RWPE2 (cell line): ENCODE measurements at regions not wholly inside any gene's neighbourhood (a gene's known extent, or its start where the extent isn't known, plus 50 kb on each side); places are given as distances from the start of the nearest gene placed in this dataset.

Experiments
- ATAC-seq: fragments of 200-7000 bp; cut with Tn5 transposase; 3 replicates; pipeline ENCODE4 v1.9.1; 2021; ENCODE audit warnings: low read depth
- DNase-seq: peaks from one replicate; pipeline ENCODE4 v3.0.0-alpha.2; 2020; ENCODE audit warnings: low spot score
- H3K27ac ChIP-seq: fragments of 450-650 bp; 2 replicates; pipeline ENCODE4 v1.5.1; 2017; ENCODE audit warnings: mild to moderate bottlenecking; ENCODE audit not compliant: poor library complexity, severe bottlenecking
- H3K27me3 ChIP-seq: fragments of 250-450 bp; sonication (Bioruptor Pico); 2 replicates; pipeline ENCODE4 v1.5.1; 2021; ENCODE audit warnings: mild to moderate bottlenecking, moderate library complexity; ENCODE audit not compliant: insufficient read depth, poor library complexity, severe bottlenecking
- H3K36me3 ChIP-seq: fragments of 250-450 bp; sonication (Bioruptor Pico); 2 replicates; pipeline ENCODE4 v1.5.1; 2020; ENCODE audit warnings: low read depth, mild to moderate bottlenecking, moderate library complexity
- H3K4me1 ChIP-seq: fragments of 250-450 bp; sonication (Bioruptor Pico); 2 replicates; pipeline ENCODE4 v1.5.1; 2021; ENCODE audit warnings: mild to moderate bottlenecking, moderate library complexity; ENCODE audit not compliant: insufficient read depth, poor library complexity, severe bottlenecking
- H3K4me3 ChIP-seq: fragments of 250-450 bp; sonication (Bioruptor Pico); 2 replicates; pipeline ENCODE4 v1.5.1; 2021; ENCODE audit warnings: mild to moderate bottlenecking, moderate library complexity; ENCODE audit not compliant: severe bottlenecking
- H3K9me3 ChIP-seq: fragments of 250-450 bp; sonication (Bioruptor Pico); 2 replicates; pipeline ENCODE4 v1.5.1; 2021; ENCODE audit warnings: mild to moderate bottlenecking, moderate library complexity; ENCODE audit not compliant: severe bottlenecking
- TF ChIP-seq, protein P1 (sequence below): fragments of 450-650 bp; IDR thresholded peaks from one replicate; pipeline ENCODE4 v1.5.1; 2017; ENCODE audit warnings: mild to moderate bottlenecking, moderate library complexity; ENCODE audit not compliant: poor library complexity, severe bottlenecking

DNA sequence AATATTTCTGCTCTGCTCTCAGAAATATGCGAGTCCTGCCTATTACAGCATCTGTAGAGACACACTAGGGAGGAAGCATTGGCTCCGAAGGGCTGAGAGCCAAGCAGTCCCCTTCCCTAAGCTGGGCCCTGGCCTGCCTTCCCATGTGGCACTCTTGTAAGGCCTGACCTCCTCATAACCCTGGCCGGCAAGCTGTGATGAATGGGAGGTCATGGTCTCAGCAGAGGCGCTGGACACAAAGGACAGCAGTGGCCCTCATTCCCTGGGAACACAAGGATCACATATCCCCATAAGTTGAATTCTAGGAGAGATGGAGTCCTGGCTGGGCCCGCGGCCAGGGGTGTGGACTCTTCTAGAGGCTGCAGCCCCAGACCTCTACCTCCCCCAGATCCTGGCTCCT lies 483.3 kb downstream of the ZNF536 start:
- Histone ChIP-seq H3K27me3 (no peaks in the 10 kb centered on the region), H3K4me3 (no peak overlapping the region), H3K36me3 (no peaks in the 10 kb centered on the region), H3K9me3 (no peaks in the 10 kb centered on the region), H3K4me1 (no peaks in the 10 kb centered on the region), H3K27ac (no peak overlapping the region)
- TF ChIP-seq, protein P1, sequence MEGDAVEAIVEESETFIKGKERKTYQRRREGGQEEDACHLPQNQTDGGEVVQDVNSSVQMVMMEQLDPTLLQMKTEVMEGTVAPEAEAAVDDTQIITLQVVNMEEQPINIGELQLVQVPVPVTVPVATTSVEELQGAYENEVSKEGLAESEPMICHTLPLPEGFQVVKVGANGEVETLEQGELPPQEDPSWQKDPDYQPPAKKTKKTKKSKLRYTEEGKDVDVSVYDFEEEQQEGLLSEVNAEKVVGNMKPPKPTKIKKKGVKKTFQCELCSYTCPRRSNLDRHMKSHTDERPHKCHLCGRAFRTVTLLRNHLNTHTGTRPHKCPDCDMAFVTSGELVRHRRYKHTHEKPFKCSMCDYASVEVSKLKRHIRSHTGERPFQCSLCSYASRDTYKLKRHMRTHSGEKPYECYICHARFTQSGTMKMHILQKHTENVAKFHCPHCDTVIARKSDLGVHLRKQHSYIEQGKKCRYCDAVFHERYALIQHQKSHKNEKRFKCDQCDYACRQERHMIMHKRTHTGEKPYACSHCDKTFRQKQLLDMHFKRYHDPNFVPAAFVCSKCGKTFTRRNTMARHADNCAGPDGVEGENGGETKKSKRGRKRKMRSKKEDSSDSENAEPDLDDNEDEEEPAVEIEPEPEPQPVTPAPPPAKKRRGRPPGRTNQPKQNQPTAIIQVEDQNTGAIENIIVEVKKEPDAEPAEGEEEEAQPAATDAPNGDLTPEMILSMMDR: no peak
- no peak for DNase-seq
- ATAC-seq: no peak

DNA sequence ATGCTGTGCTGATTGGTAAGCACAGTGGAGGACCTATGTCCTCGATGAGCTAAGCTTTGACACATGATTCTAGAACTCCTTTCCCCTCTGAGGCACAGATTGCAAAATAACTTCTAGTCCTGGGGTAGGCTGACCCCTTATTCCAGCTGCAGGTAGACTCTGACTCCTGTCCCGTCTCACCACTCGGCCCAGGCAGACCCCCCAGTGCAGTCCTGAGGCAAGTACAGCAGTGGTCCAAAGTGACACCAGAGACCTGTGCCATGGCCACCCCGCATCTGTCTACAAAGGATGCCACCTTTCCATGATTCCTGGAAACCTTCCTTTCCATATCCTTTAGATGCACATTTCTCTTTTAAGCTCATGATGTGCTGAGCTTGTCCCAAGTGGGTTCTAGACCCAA lies 482.5 kb downstream of the ZNF536 start:
- Histone ChIP-seq H3K27ac (no peak overlapping the region), H3K27me3 (no peaks in the 10 kb centered on the region), H3K36me3 (no peaks in the 10 kb centered on the region), H3K9me3 (no peaks in the 10 kb centered on the region), H3K4me1 (no peaks in the 10 kb centered on the region), H3K4me3 (no peak overlapping the region)
- TF ChIP-seq, protein P1: no peak
- DNase-seq (no peak), ATAC-seq (no peak)

DNA sequence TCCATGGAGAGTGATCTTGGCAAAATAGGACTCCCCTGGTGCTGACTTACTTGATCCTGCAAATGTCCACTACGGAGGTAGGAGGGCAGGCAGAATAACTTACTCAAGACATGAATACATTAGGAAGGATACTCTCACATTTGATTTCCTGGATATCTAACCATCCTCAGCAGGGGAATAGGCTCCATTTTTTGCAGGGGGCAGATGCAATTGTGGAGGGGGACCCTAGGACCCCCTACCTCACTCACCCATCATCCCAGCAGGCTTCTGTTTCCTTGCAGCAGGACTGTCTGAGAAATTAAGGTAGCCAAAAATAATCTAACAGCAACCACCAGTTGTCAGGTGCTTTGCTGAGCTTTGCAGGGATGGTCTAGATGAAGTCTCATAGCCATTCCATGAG lies 482.0 kb downstream of the ZNF536 start:
- no peaks in the 10 kb centered on the region for H3K9me3 ChIP-seq
- ATAC-seq: no peak
- TF ChIP-seq, protein P1: no peak

DNA sequence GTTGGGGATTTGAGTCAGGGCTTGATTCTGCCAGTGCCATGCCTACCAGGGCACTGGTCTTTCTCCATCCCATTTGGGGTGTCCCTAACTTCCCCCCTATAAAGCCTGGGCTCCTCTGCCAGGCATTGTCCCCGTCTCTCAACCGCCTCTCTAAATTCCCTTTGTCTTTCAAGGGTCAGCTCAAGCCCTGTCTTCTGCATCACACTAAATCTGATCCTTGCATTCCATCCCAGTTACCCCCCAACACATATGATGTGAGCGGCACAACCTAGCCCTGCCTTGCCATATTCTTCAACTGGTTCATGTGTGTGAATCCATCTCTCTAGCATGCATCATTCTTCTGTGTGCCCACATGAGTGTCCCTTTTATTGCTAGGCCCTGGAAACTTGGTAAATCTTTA lies 480.9 kb downstream of the ZNF536 start:
- TF ChIP-seq, protein P1: no peak
- no peaks in the 10 kb centered on the region for H3K9me3 ChIP-seq
- no peaks in the 10 kb centered on the region for H3K4me1 ChIP-seq
- no peak overlapping the region for H3K4me3 ChIP-seq
- DNase-seq: no peak
- no peak overlapping the region for H3K27ac ChIP-seq
- H3K27me3 ChIP-seq: no peaks in the 10 kb centered on the region
- no peaks in the 10 kb centered on the region for H3K36me3 ChIP-seq
- ATAC-seq: no peak

More for the DNA sequence above, 482.0 kb downstream of the ZNF536 start:
- no peaks in the 10 kb centered on the region for H3K4me1 ChIP-seq
- no peak for DNase-seq
- no peaks in the 10 kb centered on the region for H3K36me3 ChIP-seq
- H3K4me3 ChIP-seq: no peak overlapping the region
- H3K27me3 ChIP-seq: no peaks in the 10 kb centered on the region
- no peak overlapping the region for H3K27ac ChIP-seq

DNA sequence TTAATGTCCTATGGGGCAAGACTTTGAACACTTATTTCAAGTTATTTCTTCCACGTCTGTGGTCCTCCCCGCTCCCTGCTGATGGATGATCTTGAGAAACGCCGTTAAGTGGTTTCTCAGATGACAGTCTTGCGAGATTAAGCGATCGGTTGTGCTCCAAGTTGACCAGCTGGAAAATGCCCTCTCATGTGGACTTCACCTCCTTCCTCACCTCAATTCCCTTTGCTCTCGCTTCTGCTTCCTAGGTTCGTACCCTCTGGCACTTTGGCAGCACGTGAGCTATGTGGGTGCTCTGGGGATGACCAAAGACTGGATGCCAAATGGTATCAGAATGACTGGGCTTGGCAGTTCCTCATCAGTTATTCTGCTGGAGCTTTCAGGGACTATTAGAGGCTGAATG lies 480.0 kb downstream of the ZNF536 start:
- H3K9me3 ChIP-seq: no peaks in the 10 kb centered on the region
- no peak overlapping the region for H3K27ac ChIP-seq
- H3K27me3 ChIP-seq: no peaks in the 10 kb centered on the region
- no peak overlapping the region for H3K4me3 ChIP-seq
- DNase-seq (no peak), ATAC-seq (no peak)
- TF ChIP-seq, protein P1: no peak
- H3K4me1 ChIP-seq: no peaks in the 10 kb centered on the region
- no peaks in the 10 kb centered on the region for H3K36me3 ChIP-seq
